ENCODE measurements at regions not wholly inside any gene's neighbourhood (a gene's known extent, or its start where the extent isn't known, plus 50 kb on each side); places are given as distances from the start of the nearest gene placed in this dataset.
A peak's percentile ranks its signal among the peaks of the same experiment; 100 is the strongest.
"Not testable (repeated sequence)": the region's sequence is repeated elsewhere in the genome, so short reads cannot be mapped to it uniquely, and the experiment has no call there.

- DNase-seq = no peak
These were observed 194.9 kb upstream of the HAAO start for GRCh38 chr2:42987112-42987922.

GRCh38 chr2:42984617-42985016 lies 192.2 kb upstream of the HAAO start:
- no peak for DNase-seq

GRCh38 chr2:42984081-42984480 lies 191.7 kb upstream of the HAAO start:
- no peak for DNase-seq

DNA sequence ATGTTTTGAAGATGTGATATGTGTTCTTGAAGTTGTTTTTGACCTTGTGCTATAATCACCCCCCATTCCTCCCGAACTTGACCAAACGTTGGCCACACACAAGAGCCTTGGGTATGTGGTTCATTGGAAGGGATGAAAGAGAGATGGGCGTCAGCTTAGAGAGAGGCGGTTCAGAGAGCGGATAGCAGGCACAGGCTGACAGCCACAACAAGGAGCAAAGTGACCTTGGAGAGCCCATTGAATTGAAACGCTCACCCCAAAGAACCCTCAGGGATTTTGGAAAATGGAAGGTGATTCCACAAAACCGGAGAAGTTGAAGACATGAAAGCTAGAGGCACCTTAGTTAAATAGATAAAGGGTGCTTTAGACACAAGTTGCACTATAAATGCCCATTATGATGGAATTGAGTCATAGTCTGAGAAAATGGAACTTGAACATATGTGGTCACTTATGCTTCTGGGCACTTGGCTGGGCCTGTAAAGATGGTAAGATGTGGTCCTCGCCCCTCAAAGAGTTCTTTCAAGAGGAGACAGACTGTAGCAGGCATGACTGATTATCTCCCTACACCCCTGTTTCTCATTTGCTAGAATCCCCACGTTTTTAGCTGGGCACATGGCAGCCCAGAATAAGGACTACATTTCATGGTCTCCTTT lies 188.5 kb upstream of the HAAO start:
- no peak for DNase-seq

GRCh38 chr2:42979870-42980763 lies 187.7 kb upstream of the HAAO start:
- DNase-seq = no peak

GRCh38 chr2:42979416-42979869 lies 187.1 kb upstream of the HAAO start:
- DNase-seq = no peak

DNA sequence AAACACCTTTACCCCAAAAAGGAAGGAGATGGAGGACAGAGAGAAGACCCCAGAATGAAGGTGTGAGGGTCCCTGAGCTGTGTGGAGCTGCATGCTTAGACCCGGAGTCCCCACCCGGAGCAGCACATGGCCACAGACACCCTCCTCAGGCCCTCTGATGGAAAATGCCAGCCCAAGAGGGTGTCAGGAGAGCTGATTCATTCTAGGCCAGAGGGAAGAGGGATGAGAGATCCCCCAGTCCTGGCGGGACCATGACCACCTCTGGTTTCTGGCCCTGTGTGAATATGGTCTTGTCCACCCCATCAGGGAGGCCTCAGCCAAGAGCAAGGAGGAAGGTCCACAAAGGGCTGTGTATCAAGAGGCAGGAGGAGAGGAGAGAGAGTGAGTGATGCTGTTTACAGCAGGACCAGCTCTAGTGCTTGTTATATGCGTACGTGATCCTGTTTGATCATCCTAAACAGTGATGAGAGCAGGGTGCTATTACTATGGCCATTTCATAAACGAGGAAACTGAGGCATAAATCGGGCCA lies 186.6 kb upstream of the HAAO start:
- DNase-seq = no peak

GRCh38 chr2:42978175-42978886 lies 185.9 kb upstream of the HAAO start:
- DNase-seq = no peak

- no peak for DNase-seq
These were observed 185.1 kb upstream of the HAAO start for GRCh38 chr2:42977270-42978174.

DNA sequence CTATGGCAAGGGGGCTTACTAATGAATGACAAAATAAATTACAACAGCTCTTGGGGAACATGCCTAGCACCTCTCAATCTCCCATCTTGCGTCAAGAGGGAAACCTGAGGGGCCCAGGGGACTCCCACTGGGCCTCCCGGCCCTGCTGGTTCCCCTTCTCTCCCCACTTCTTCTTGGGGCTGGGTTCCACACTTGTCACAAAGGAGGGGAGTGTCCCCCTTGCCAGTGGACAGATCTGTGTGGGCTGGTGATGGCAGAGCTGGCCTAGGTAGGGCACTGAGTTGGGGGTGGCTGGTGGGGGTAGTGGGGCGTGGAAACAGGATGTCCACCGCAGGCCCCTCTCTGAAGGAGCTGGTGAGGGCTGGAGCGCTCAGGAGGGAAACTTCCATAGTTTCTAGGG lies 184.0 kb upstream of the HAAO start:
- DNase-seq = no peak

- DNase-seq = peak; percentile 37
These were observed 182.6 kb upstream of the HAAO start for GRCh38 chr2:42974721-42975717.

DNA sequence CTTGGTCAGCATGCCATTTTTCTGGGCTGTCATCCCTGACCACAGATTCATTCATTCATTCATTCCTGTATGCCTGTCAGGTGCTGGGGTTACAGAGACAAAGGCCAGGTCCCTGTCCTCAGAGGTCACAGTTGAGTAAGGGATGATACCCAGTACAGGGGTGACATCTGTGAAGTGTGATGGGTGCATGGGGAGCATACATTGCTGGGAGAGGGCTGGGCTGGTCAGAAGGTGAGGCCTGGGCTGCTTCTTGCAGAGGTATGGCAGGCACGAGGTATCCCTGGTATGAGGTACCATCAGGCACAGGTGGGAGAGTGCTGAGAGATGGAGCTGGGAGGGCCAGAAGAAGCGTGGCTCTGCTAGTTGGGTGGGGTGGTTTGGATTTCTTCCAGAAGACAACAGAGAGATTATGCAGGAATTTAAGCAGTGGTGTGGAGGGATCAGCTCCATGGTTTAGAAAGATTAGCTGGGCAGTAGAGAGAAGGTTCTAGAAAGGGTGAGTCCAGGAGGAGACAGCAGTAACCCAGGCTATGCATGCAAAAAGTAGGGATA lies 181.9 kb upstream of the HAAO start:
- no peak for DNase-seq

DNA sequence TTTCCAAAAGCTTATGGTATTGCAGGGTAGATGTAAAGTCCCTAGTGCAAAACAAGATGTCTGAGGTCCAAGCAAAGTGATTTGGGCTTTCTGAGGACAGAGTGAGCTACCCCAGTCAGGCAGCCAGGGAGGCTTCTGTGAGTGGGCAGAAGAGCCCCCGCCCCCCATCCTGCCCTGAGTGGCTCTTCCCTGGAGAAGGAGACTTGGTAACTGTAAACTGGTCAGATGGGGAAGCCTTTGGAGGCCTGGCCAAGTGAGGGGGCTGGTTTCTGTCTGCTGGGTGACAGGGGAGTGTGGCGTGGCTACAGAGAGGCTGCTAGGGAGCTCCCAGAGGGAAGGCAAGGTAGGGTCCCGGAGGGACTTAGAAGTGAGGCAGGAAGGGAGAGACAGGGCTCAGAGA lies 181.3 kb upstream of the HAAO start:
- DNase-seq = no peak

DNA sequence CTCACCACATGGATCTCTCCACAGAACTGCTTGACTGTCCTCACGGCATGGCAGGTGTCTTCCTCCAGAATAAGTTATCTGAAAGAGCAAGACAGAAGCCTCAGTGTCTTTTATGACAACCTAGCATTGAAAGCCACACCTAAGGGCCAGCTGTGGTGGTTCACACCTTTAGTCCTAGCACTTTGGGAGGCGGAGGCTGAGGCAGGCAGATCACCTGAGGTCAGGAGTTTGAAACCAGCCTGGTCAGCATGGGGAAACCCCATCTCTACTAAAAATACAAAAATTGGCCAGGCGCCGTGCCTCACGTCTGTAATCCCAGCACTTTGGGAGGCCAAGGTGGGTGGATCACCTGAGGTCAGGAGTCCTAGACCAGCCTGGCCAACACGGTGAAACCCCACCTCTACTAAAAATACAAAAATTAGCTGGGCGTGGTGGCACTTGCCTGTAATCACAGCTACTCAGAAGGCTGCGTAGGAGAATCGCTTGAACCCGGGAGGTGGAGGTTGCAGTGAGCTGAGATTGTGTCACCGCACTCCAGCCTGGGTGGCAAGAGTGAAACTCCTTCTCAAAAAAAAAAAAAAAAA lies 180.6 kb upstream of the HAAO start:
- DNase-seq = not testable (repeated sequence)

DNA sequence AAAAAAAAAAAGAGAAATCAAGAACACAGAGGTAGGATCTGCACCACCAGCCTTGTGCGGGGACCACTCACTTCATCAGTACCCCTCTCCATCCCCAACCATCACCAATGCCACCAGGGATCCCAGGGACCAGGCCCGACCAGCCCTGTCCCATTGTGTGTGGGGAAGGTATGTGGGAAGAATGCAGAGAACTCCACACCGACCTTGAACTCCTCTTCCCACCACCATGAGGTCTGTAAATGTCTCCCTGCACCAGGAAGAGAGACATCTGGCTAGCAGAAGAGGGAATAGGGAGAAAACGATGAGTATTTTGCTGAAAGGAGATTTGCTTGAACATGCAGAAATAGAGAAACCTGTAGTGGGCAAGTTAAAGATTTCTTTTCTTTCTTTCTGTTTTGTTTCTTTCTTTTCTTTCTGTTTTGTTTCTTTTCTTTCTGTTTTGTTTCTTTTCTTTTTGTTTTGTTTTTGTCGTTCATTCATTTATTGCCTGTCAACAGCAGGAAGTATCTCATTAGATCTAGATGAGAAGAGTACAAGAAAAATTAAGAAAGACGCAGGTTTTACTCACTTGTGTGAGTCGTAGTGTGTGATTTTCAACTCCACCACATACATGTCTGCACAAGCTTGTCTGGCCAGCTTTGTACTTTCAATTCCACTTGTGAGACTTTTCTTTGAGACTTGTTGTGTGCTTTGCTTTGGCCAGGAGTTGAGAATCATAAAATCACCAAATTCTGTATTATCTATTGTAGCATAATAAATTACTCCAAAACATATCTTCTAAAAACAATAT lies 179.8 kb upstream of the HAAO start:
- no peak for DNase-seq

GRCh38 chr2:42971381-42971780 lies 179.0 kb upstream of the HAAO start:
- DNase-seq = no peak

- no peak for DNase-seq
These were observed 177.8 kb upstream of the HAAO start for GRCh38 chr2:42970151-42970550.
